ENCODE measurements at regions not wholly inside any gene's neighbourhood (a gene's known extent, or its start where the extent isn't known, plus 50 kb on each side); places are given as distances from the start of the nearest gene placed in this dataset.

GRCh38 chr4:124965497-124965891 is 253.0 kb upstream of the ANKRD50 start:
- TF ChIP-seq POLR2A (IDR thresholded peaks at IDR 0.05), result no peak
- no peak for TF ChIP-seq CTCF (IDR thresholded peaks at IDR 0.05)
- intact Hi-C loops (cut with DNase I; ENCODE audit: low total_unique reads), result no loop called here

GRCh38 chr4:124964852-124965496 is 252.4 kb upstream of the ANKRD50 start:
- no peaks in the 10 kb centered on the region for H3K9me3 ChIP-seq
- DNase-seq, result no peak
- no peak overlapping the region for H3K27ac ChIP-seq
- H3K4me3 ChIP-seq, result no peak overlapping the region
- no peaks in the 10 kb centered on the region for H3K27me3 ChIP-seq
- no peaks in the 10 kb centered on the region for H3K36me3 ChIP-seq (ENCODE audit: low read depth, missing control alignments)
- TF ChIP-seq CTCF (IDR thresholded peaks at IDR 0.05) (no peak), POLR2A (IDR thresholded peaks at IDR 0.05) (no peak)
- H3K4me1 ChIP-seq, result no peaks in the 10 kb centered on the region
- intact Hi-C loops (cut with DNase I; ENCODE audit: low total_unique reads), result no loop called here
- 71 to 75% methylated on average over 5 of the region's 5 CpGs for WGBS, 2 donors

More at GRCh38 chr4:124965497-124965891, 253.0 kb upstream of the ANKRD50 start:
- no peaks in the 10 kb centered on the region for H3K36me3 ChIP-seq (ENCODE audit: low read depth, missing control alignments)
- no peak overlapping the region for H3K27ac ChIP-seq
- H3K27me3 ChIP-seq, result no peaks in the 10 kb centered on the region
- 87 to 97% methylated on average over 1 of the region's 1 CpG for WGBS, 2 donors
- no peak for DNase-seq
- H3K4me3 ChIP-seq, result no peak overlapping the region
- no peaks in the 10 kb centered on the region for H3K4me1 ChIP-seq
- H3K9me3 ChIP-seq, result no peaks in the 10 kb centered on the region

- TF ChIP-seq POLR2A (IDR thresholded peaks at IDR 0.05) (no peak), CTCF (IDR thresholded peaks at IDR 0.05) (no peak)
- H3K4me3 ChIP-seq, result no peak overlapping the region
- H3K27me3 ChIP-seq, result no peaks in the 10 kb centered on the region
- no peak for DNase-seq
- H3K4me1 ChIP-seq, result no peaks in the 10 kb centered on the region
- no peaks in the 10 kb centered on the region for H3K9me3 ChIP-seq
- H3K27ac ChIP-seq, result no peak overlapping the region
- intact Hi-C loops (cut with DNase I; ENCODE audit: low total_unique reads), result no loop called here
- 92 to 95% methylated on average over 2 of the region's 2 CpGs for WGBS, 2 donors
- H3K36me3 ChIP-seq (ENCODE audit: low read depth, missing control alignments), result no peaks in the 10 kb centered on the region
Measured at GRCh38 chr4:124964251-124964650, 251.7 kb upstream of the ANKRD50 start.

GRCh38 chr4:124961138-124961750 is 248.7 kb upstream of the ANKRD50 start:
- WGBS, 2 donors, result 85 to 87% methylated on average over 3 to 4 of the region's 4 CpGs
- DNase-seq, result no peak
- no peak overlapping the region for H3K27ac ChIP-seq
- no peak overlapping the region for H3K4me3 ChIP-seq
- no peaks in the 10 kb centered on the region for H3K9me3 ChIP-seq
- no peaks in the 10 kb centered on the region for H3K27me3 ChIP-seq
- intact Hi-C loops (cut with DNase I; ENCODE audit: low total_unique reads), result no loop called here
- no peaks in the 10 kb centered on the region for H3K36me3 ChIP-seq (ENCODE audit: low read depth, missing control alignments)
- H3K4me1 ChIP-seq, result no peaks in the 10 kb centered on the region
- TF ChIP-seq POLR2A (IDR thresholded peaks at IDR 0.05) (no peak), CTCF (IDR thresholded peaks at IDR 0.05) (no peak)

- Histone ChIP-seq H3K27me3 (no peaks in the 10 kb centered on the region), H3K36me3 (ENCODE audit: low read depth, missing control alignments) (no peaks in the 10 kb centered on the region), H3K4me1 (no peaks in the 10 kb centered on the region), H3K9me3 (no peaks in the 10 kb centered on the region), H3K27ac (no peak overlapping the region), H3K4me3 (no peak overlapping the region)
- intact Hi-C loops (cut with DNase I; ENCODE audit: low total_unique reads), result no loop called here
- no peak for DNase-seq
- 90 to 96% methylated on average over 1 of the region's 1 CpG for WGBS, 2 donors
- no peak for TF ChIP-seq CTCF (IDR thresholded peaks at IDR 0.05)
- TF ChIP-seq POLR2A (IDR thresholded peaks at IDR 0.05), result no peak
Measured at GRCh38 chr4:124958847-124959246, 246.3 kb upstream of the ANKRD50 start.

Measured in testis (tissue), 2 donors.